BJ (cell line): ENCODE measurements at regions not wholly inside any gene's neighbourhood (a gene's known extent, or its start where the extent isn't known, plus 50 kb on each side); places are given as distances from the start of the nearest gene placed in this dataset.

Experiments
- CTCF ChIA-PET: fragments of 350-600 bp; formaldehyde crosslinking; extraction: SDS; loops from one replicate; lab custom pipeline; 2021; ENCODE audit warnings: antibody characterized with exemption, inconsistent platforms; lab: Yijun Ruan, JAX
- POLR2A ChIA-PET: fragments of 300-600 bp; sonication (Branson Sonifier 250); formaldehyde crosslinking; extraction: SDS; loops from one replicate; lab custom pipeline; 2021; ENCODE audit warnings: antibody characterized with exemption; lab: Charles Lee
- DNase-seq: peaks from one replicate; pipeline ENCODE4 v3.0.0-alpha.2; 2011; ENCODE audit warnings: low read depth
- H3K27me3 ChIP-seq: 2 replicates; pipeline ENCODE4 v1.6.0; 2011; ENCODE audit warnings: low read length; ENCODE audit not compliant: control insufficient read depth, insufficient read depth
- H3K36me3 ChIP-seq: 2 replicates; pipeline ENCODE4 v1.5.1; 2011; ENCODE audit warnings: low read length; ENCODE audit not compliant: control insufficient read depth, insufficient read depth
- H3K4me3 ChIP-seq: 2 replicates; pipeline ENCODE4 v1.5.1; 2011; ENCODE audit warnings: low read depth, mild to moderate bottlenecking, control low read depth, low read length
- TF ChIP-seq, protein P1 (sequence below): IDR thresholded peaks from 2 replicates; pipeline ENCODE4 v1.5.1; 2011; ENCODE audit warnings: low read depth, mild to moderate bottlenecking, control low read depth, inconsistent platforms, low read length, moderate library complexity; ENCODE audit not compliant: insufficient read depth

DNA sequence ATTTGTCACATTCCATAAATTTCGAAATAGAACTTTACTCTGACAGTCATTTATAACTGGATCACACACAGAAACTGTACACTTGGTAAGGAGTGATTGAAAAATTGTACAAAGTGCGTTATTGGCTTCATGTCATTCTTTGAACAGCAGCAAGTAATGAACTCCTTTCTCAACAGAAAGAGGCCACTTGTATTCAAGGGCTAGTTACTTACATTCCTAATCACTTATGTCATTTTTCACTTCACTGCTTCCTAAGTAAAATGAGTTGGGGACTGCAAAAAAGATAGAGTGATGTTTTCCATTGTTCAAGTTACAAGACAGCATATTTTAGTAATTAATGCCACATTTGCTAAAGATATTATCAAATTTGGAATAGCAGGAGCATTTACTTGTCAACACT is 893.2 kb downstream of the DTWD2 start:
- TF ChIP-seq, protein P1, sequence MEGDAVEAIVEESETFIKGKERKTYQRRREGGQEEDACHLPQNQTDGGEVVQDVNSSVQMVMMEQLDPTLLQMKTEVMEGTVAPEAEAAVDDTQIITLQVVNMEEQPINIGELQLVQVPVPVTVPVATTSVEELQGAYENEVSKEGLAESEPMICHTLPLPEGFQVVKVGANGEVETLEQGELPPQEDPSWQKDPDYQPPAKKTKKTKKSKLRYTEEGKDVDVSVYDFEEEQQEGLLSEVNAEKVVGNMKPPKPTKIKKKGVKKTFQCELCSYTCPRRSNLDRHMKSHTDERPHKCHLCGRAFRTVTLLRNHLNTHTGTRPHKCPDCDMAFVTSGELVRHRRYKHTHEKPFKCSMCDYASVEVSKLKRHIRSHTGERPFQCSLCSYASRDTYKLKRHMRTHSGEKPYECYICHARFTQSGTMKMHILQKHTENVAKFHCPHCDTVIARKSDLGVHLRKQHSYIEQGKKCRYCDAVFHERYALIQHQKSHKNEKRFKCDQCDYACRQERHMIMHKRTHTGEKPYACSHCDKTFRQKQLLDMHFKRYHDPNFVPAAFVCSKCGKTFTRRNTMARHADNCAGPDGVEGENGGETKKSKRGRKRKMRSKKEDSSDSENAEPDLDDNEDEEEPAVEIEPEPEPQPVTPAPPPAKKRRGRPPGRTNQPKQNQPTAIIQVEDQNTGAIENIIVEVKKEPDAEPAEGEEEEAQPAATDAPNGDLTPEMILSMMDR: no peak
- Histone ChIP-seq H3K27me3 (no peaks in the 10 kb centered on the region), H3K36me3 (no peaks in the 10 kb centered on the region), H3K4me3 (no peak overlapping the region)
- POLR2A ChIA-PET: no interaction called here
- DNase-seq: no peak
- CTCF ChIA-PET: no interaction called here

DNA sequence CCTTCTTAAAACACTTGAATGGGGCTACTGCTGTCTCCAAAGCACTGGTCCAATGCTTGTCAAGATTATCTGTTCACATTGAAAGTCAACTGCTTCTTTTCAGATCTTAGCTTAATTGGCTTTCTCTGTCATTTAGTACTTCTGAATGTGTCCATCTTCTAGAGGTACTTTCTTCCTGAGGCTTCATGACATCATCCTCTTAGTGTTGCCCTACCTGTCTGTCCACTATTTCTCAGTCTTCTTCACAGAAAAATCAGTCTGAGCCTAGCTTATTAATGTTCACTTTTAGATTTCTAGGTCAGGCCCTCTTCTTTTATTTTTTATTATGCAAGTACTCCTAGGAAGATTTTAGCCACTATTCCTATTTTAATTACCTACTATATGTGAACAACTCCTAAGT is 899.9 kb downstream of the DTWD2 start:
- POLR2A ChIA-PET: no interaction called here
- no peaks in the 10 kb centered on the region for H3K27me3 ChIP-seq
- no peak for DNase-seq
- no peaks in the 10 kb centered on the region for H3K36me3 ChIP-seq
- CTCF ChIA-PET: no interaction called here
- H3K4me3 ChIP-seq: no peak overlapping the region
- TF ChIP-seq, protein P1: no peak

DNA sequence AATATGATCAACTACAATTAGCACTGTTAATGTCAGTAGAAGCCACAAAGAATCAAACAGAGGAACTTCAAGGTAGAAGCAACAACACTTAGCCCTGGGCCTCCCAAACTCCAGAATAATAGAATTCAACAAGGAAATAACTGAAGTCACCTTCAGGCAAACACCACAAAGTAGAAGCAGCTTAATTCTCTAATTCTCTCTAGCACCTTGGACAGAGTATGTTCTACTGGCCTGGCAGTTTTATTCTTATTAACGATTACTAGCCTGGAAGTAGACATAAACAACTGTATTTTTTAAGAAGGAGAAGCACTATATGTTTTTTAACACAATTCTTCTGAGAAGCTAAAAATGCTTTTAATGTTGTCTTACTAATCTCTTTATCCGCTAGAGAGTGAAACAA is 911.9 kb downstream of the DTWD2 start:
- TF ChIP-seq, protein P1: no peak
- Histone ChIP-seq H3K36me3 (no peaks in the 10 kb centered on the region), H3K4me3 (no peak overlapping the region), H3K27me3 (no peaks in the 10 kb centered on the region)
- DNase-seq: no peak
- CTCF ChIA-PET: no interaction called here
- POLR2A ChIA-PET: no interaction called here

DNA sequence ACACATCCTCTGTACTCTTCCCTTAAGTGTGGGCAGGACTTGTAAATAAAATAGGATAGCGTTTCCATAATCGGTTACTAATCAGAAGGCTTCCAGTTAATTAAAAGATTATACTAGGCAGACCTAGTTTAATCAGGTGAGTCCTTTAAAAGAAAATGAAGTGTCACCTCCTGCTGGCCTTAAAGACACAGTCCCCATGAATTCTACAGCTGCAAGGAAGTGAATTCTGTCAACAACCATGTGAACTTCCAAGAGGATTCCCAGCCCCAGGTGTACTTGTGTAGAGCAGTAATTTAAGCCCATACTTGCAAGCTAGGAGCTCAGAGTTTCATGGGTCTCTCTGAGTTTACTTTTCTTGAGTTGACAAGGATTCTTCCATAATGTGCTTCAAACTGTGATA is 918.3 kb downstream of the DTWD2 start:
- DNase-seq: no peak
- Histone ChIP-seq H3K27me3 (no peaks in the 10 kb centered on the region), H3K36me3 (no peaks in the 10 kb centered on the region), H3K4me3 (no peak overlapping the region)
- TF ChIP-seq, protein P1: no peak
- ChIA-PET CTCF (no interaction called here), POLR2A (no interaction called here)

DNA sequence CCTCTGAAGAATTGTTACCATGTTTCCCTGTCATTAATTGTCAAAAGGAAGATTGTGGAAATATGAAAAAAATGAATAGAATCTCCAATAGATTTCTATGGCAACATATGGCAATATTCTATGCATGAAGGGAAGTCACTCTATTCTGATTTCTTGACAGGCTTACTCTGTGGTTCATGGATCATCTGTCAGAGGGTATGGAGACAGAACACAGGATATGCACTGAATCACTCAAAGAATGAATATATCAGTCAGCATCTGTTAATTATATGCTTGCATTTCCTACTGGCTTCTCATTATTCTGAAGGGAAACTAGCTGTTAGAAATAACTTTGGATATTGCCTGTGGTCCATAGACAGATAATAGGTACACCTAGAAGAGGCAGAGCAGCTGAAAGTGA is 918.9 kb downstream of the DTWD2 start:
- ChIA-PET POLR2A (no interaction called here), CTCF (no interaction called here)
- no peak overlapping the region for H3K4me3 ChIP-seq
- no peak for DNase-seq
- H3K27me3 ChIP-seq: no peaks in the 10 kb centered on the region
- no peaks in the 10 kb centered on the region for H3K36me3 ChIP-seq
- TF ChIP-seq, protein P1: no peak
